Activated T-cell treated with anti-CD3 and anti-CD28 coated beads for 1 hour (primary cell): ENCODE measurements at regions not wholly inside any gene's neighbourhood (a gene's known extent, or its start where the extent isn't known, plus 50 kb on each side); places are given as distances from the start of the nearest gene placed in this dataset.

Experiments used
- DNase-seq: peaks from one replicate; pipeline ENCODE4 v3.0.0-alpha.2; 2020; ENCODE audit warnings: low read depth

GRCh38 chr12:124687174-124687902 is 119.9 kb upstream of the NCOR2 start:
- DNase-seq, result no peak

GRCh38 chr12:124686370-124687173 is 119.2 kb upstream of the NCOR2 start:
- DNase-seq, result no peak

- DNase-seq, result no peak
Observed at GRCh38 chr12:124685689-124686369, 118.4 kb upstream of the NCOR2 start.

- no peak for DNase-seq
Observed at GRCh38 chr12:124684971-124685688, 117.7 kb upstream of the NCOR2 start.

GRCh38 chr12:124684496-124684895 is 117.1 kb upstream of the NCOR2 start:
- no peak for DNase-seq

GRCh38 chr12:124683152-124684124 is 116.0 kb upstream of the NCOR2 start:
- no peak for DNase-seq

DNA sequence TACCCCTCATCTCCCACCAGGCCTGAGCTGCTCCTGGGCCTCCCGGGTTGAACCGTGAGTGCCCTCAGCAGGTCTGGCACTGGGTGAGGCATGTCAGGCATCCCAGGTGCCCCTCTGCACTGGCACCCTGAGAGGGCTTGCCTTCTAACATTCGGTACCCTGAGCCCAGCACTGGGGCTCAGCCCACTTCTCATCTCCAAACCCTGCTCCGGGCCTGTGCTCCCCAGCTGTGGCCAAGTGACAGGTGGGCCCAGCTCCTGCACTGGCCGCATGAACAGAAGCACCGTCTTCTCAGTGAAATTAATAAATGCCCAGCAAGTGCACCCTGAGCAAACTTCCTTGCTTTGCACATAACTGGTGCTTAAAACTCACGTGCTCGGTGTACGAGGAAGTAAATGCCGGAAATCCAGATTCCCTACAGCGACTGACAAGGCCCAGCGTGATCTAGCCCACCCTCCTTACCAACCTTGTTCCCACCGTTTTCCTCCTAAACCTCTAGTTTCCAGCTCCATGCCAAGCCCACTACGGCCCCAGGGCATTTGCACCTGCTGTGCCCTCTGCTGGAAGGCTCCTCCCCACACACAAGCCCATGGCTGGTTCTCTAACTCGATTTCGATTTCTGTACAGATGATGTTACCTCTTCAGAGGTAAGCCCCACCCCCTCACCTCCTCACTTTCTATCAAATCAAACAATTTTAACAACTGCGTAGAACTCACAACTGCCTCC is 115.2 kb upstream of the NCOR2 start:
- no peak for DNase-seq

DNA sequence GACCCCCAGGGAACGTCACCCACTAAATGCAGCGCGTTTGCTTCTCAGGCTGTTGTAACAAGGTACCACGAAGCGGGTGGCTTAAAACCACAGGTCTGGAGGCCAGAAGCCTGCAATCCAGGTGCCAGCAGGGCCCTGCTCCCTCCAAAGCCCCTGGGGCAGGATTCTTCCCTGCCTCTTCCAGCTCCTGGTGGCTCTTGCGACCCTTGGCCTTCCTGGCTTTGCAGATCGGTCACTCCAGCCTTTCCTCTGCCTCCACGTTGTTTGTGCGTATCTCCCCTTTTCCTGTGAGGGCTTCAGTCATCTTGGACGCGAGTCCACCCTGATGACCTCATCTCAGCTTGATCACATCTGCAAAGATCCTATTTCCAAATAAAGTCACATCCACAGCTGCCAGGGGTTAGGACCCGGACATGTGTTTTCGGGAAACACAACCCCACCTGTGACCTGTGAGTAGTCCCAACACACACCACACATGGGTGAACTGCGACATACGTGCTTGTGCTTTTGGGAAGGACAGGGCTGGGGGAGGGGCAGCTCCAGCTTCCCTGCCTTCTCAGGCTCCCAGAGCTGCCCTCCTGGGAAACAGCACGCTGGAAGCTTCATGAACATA is 114.5 kb upstream of the NCOR2 start:
- DNase-seq, result no peak

- DNase-seq, result no peak
Observed at GRCh38 chr12:124680863-124681778, 113.7 kb upstream of the NCOR2 start.

GRCh38 chr12:124679533-124680371 is 112.3 kb upstream of the NCOR2 start:
- DNase-seq, result no peak

DNA sequence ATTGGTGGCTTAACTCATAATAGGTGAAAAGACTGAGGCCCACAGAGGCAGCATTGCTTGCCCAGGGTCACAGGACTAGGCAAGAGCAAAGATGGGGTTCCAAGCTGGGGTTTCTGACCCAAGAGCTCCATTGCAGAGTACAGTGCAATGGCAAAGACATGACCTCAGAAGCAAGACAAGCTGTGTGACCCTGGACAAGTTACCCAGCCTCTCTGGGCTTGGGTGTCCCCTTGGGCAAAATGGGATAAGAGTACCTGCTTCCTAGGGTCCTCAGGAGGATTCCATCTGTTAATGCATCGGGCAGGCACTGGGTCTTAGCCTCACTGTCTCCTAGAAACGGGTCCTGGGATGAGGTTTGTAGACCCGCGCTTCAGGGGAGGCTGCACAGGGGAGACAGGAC is 111.6 kb upstream of the NCOR2 start:
- DNase-seq, result no peak

- DNase-seq, result no peak
Observed at GRCh38 chr12:124678421-124678893, 111.0 kb upstream of the NCOR2 start.

DNA sequence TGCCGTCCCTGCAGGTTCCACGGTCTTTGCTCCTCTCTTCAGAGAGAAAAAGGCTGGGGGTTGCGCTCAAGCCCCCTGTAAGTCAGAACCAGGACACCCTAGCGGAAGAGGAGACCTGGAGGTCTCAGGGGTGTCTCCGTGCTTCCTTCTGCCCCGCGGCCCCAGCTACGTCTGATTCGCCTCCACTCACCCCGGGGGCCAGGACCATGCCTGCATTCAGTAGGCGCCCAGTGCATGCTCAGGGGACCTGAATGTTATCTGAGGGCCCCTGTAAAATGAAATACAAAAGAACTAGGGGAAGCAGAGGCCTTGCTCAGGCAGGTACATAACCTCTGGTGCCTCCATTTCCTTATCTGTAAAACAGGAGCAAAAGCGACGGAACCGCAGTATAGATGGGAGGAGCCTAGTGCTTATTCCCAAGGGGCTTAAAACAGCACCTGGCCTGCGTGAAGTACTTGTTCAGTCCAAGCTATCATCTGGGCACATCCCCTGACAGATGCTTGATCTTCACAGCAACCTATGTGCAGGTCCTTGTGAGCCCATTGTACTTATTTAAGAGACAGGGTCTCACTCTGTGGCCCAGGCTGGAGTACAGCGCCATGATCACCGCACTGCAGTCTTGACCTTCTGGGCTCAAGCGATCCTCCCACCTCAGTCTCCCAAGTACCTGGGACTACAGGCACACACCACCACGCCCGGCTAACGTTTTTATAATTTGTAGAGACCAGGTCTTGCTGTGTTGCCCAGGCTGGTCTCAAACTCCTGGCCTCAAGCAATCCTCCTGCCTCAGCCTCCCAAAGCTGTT is 110.3 kb upstream of the NCOR2 start:
- no peak for DNase-seq

DNA sequence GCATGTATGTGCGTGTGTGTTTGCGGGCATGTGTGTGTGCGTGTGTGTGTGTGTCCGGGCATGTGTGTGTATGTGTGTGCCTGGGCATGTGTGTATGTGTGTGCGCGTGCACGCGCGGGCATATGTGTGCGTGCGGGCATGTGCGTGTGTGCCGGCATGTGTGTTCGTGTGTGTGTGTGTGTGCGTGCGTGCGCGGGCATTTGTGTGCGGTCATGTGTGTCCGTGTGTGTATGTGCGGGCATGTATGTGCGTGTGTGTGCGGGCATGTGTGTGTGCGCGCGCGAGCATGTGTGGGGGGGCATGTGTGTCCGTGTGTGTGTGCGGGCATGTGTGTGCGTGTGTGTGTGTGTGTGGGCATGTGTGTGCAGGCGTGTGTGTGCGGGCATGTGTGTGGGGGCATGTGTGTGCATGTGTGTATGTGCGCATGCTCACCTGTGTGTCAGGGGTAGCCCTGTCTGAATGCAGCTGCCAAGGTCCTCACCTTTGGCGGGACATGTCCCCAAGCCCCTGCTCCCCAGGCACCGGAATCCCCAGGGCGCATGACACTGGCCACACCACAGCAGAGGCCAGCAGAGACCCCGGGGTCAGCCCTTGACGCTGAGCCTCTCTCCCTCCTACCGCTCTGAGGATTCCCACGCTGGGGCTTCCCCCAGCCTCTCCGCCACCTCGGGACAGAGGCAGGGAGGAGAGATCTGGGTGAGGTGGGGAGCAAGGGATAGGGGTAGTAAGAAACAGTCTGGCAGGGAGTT is 109.5 kb upstream of the NCOR2 start:
- no peak for DNase-seq

- no peak for DNase-seq
Observed at GRCh38 chr12:124675881-124676713, 108.7 kb upstream of the NCOR2 start.
